ENCODE measurements at regions not wholly inside any gene's neighbourhood (a gene's known extent, or its start where the extent isn't known, plus 50 kb on each side); places are given as distances from the start of the nearest gene placed in this dataset.
"Not testable (repeated sequence)": the region's sequence is repeated elsewhere in the genome, so short reads cannot be mapped to it uniquely, and the experiment has no call there.

DNA sequence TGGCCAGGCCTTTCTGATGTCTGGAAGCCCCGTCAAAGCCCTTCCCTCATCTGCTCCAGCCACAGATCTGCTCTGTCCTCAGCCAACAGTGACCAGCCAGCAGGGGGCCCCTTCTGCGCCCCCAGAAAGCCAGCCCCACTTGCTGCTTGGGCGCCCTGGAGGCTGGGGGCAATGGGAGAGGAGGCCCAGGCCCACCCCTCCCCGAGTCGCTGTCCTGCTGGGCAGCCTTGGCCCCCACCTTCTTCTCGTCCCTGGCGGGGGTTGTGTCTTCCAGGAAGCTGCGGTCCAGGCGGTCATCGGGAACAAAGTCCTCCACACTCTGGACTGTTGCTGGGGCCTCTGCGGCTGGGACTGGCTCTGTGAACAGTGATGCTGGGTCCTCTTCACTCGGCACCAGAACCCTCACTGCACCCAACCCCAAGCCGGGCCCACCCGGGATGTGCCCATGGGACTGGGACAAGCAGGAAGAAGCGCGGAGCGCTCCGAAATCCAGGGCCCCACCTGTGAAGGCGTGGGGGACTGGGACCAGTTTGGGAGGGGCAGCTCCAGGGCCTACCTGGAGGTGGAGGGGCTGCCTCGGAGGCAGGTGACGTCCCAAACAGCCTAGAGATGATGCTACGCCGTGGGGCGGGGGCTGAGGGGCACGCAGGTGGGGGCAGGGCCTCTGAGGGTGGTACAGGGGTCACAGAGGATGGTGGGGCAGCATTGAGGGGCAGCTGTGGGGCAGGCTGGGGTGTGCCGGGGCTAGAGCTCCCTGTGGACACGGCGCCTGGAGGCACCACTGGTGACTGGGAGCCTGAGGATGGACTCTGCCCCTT lies 257.6 kb downstream of the ANKRD30B start:
- BruUV-seq (replicated peaks): no TSS peak
- H3K36me3 ChIP-seq (ENCODE audit: control insufficient read depth, insufficient read depth, low read length): no peaks in the 10 kb centered on the region
- H3K4me3 ChIP-seq (ENCODE audit: low read depth in 2 of 2, low read length in 2 of 2): no peak overlapping the region
- H3K9me3 ChIP-seq (ENCODE audit: control insufficient read depth, insufficient read depth, low read depth, low read length): no peaks in the 10 kb centered on the region
- no peaks in the 10 kb centered on the region for H3K4me1 ChIP-seq (ENCODE audit: control insufficient read depth, insufficient read depth, low read length)
- POLR2A ChIA-PET: no interaction called here
- no peaks in the 10 kb centered on the region for H3K27me3 ChIP-seq (ENCODE audit: control insufficient read depth, insufficient read depth, low read length)
- ATAC-seq (no peak), DNase-seq (ENCODE audit: low read depth, low spot score) (no peak)
- H3K27ac ChIP-seq (ENCODE audit: low read length): no peak overlapping the region
- CTCF ChIA-PET: no interaction called here
- TF ChIP-seq, protein P1, sequence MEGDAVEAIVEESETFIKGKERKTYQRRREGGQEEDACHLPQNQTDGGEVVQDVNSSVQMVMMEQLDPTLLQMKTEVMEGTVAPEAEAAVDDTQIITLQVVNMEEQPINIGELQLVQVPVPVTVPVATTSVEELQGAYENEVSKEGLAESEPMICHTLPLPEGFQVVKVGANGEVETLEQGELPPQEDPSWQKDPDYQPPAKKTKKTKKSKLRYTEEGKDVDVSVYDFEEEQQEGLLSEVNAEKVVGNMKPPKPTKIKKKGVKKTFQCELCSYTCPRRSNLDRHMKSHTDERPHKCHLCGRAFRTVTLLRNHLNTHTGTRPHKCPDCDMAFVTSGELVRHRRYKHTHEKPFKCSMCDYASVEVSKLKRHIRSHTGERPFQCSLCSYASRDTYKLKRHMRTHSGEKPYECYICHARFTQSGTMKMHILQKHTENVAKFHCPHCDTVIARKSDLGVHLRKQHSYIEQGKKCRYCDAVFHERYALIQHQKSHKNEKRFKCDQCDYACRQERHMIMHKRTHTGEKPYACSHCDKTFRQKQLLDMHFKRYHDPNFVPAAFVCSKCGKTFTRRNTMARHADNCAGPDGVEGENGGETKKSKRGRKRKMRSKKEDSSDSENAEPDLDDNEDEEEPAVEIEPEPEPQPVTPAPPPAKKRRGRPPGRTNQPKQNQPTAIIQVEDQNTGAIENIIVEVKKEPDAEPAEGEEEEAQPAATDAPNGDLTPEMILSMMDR (IDR thresholded peaks at IDR 0.05): no peak
- TF ChIP-seq TCF7L2 (IDR thresholded peaks at IDR 0.05; ENCODE audit: low read depth, low read length): no peak
- no peak for TF ChIP-seq SIN3A (IDR thresholded peaks at IDR 0.05; ENCODE audit: borderline replicate concordance, insufficient read depth, low read depth, low read length)
- no peak for TF ChIP-seq POLR2AphosphoS5 (IDR thresholded peaks at IDR 0.05; ENCODE audit: low read depth, low read length)
- TF ChIP-seq REST (IDR thresholded peaks at IDR 0.05; ENCODE audit: insufficient read depth in 1 of 2, low read depth in 2 of 2, low read length in 1 of 2): no peak
- intact Hi-C loops (cut with micrococcal nuclease; ENCODE audit: unreplicated experiment): no loop called here
- in situ Hi-C loops (cut with HindIII; ENCODE audit: low pct_unique_long_range_greater_than_20kb, low sequenced_read_pairs): no loop called here

- H3K4me3 ChIP-seq (ENCODE audit: low read depth in 2 of 2, low read length in 2 of 2); H3K9me3 ChIP-seq (ENCODE audit: control insufficient read depth, insufficient read depth, low read depth, low read length); intact Hi-C loops (cut with micrococcal nuclease; ENCODE audit: unreplicated experiment); H3K27me3 ChIP-seq (ENCODE audit: control insufficient read depth, insufficient read depth, low read length); DNase-seq (ENCODE audit: low read depth, low spot score); CTCF ChIA-PET; POLR2A ChIA-PET; BruUV-seq (replicated peaks); H3K36me3 ChIP-seq (ENCODE audit: control insufficient read depth, insufficient read depth, low read length); H3K27ac ChIP-seq (ENCODE audit: low read length); ATAC-seq; in situ Hi-C loops (cut with HindIII; ENCODE audit: low pct_unique_long_range_greater_than_20kb, low sequenced_read_pairs); H3K4me1 ChIP-seq (ENCODE audit: control insufficient read depth, insufficient read depth, low read length): not testable (repeated sequence)
Measured at GRCh38 chr18:15006616-15007015, 258.6 kb downstream of the ANKRD30B start.

- H3K9me3 ChIP-seq (ENCODE audit: control insufficient read depth, insufficient read depth, low read depth, low read length); DNase-seq (ENCODE audit: low read depth, low spot score); POLR2A ChIA-PET; intact Hi-C loops (cut with micrococcal nuclease; ENCODE audit: unreplicated experiment); in situ Hi-C loops (cut with HindIII; ENCODE audit: low pct_unique_long_range_greater_than_20kb, low sequenced_read_pairs); H3K27ac ChIP-seq (ENCODE audit: low read length); ATAC-seq; H3K4me3 ChIP-seq (ENCODE audit: low read depth in 2 of 2, low read length in 2 of 2); H3K4me1 ChIP-seq (ENCODE audit: control insufficient read depth, insufficient read depth, low read length); BruUV-seq (replicated peaks); H3K36me3 ChIP-seq (ENCODE audit: control insufficient read depth, insufficient read depth, low read length); H3K27me3 ChIP-seq (ENCODE audit: control insufficient read depth, insufficient read depth, low read length); CTCF ChIA-PET: not testable (repeated sequence)
Measured at GRCh38 chr18:15026041-15026440, 278.1 kb downstream of the ANKRD30B start.

Measured in Panc1 (cell line).